ENCODE measurements at regions not wholly inside any gene's neighbourhood (a gene's known extent, or its start where the extent isn't known, plus 50 kb on each side); places are given as distances from the start of the nearest gene placed in this dataset.

DNA sequence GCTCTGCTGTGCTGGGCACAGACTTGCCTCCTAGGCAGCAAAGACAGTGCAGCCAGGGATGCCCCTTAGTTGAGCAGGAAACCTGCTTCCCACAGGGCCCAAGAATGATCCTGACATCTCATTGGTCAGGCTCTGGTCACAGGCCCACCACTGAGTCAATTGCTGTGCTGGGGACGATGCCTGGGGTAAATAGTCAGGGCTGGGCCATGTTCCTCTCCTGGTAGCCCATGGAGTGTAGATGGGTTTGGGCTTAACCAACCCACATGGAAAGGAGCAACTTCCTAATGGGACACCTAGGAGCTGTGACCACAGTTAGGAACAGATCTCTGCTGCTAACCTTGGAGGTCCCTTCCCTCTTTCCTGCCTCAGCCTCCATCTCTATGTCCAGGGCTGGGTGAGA, 212.5 kb upstream of the ZNF536 start:
- Histone ChIP-seq H3K4me1 (no peaks in the 10 kb centered on the region), H3K27me3 (no peaks in the 10 kb centered on the region), H3K4me3 (replicated peaks in 1 of 3) (no peak overlapping the region), H3K27ac (no peak overlapping the region), H3K36me3 (no peaks in the 10 kb centered on the region), H3K9me3 (no peaks in the 10 kb centered on the region)
- no CpG with 5 or more reads among the region's 1 CpG for WGBS, 2 donors
- intact Hi-C loops (cut with DNase I) = no loop called here
- TF ChIP-seq, protein P1, sequence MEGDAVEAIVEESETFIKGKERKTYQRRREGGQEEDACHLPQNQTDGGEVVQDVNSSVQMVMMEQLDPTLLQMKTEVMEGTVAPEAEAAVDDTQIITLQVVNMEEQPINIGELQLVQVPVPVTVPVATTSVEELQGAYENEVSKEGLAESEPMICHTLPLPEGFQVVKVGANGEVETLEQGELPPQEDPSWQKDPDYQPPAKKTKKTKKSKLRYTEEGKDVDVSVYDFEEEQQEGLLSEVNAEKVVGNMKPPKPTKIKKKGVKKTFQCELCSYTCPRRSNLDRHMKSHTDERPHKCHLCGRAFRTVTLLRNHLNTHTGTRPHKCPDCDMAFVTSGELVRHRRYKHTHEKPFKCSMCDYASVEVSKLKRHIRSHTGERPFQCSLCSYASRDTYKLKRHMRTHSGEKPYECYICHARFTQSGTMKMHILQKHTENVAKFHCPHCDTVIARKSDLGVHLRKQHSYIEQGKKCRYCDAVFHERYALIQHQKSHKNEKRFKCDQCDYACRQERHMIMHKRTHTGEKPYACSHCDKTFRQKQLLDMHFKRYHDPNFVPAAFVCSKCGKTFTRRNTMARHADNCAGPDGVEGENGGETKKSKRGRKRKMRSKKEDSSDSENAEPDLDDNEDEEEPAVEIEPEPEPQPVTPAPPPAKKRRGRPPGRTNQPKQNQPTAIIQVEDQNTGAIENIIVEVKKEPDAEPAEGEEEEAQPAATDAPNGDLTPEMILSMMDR (IDR thresholded peaks at IDR 0.05) = no peak
- no peak for TF ChIP-seq POLR2A (IDR thresholded peaks at IDR 0.05)
- no peak for DNase-seq

DNA sequence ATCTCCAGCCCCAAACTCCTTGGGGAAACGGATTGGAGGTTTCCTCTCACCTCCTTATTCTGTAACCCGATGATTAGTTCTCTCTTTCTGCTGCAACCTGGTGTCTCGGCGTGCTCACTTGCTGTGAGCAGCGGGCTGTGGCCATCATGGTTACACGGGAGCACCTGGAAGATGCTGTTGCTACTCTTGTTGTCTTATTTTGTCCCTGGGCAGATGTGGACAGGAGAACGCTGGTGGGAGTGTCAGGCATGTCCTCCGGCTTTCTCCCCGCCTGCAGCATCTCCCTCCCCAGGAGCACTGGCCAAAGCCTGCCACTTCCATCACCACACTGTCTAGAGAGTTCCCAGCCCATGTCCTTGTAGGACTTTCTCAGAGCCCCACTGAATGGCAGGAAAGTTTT, 211.8 kb upstream of the ZNF536 start:
- Histone ChIP-seq H3K27ac (no peak overlapping the region), H3K27me3 (no peaks in the 10 kb centered on the region), H3K36me3 (no peaks in the 10 kb centered on the region), H3K4me3 (replicated peaks in 1 of 3) (no peak overlapping the region), H3K9me3 (no peaks in the 10 kb centered on the region), H3K4me1 (no peaks in the 10 kb centered on the region)
- no peak for TF ChIP-seq POLR2A (IDR thresholded peaks at IDR 0.05)
- TF ChIP-seq, protein P1 (IDR thresholded peaks at IDR 0.05) = no peak
- intact Hi-C loops (cut with DNase I) = no loop called here
- DNase-seq = no peak
- 69 to 73% methylated on average over 9 of the region's 9 CpGs for WGBS, 2 donors

DNA sequence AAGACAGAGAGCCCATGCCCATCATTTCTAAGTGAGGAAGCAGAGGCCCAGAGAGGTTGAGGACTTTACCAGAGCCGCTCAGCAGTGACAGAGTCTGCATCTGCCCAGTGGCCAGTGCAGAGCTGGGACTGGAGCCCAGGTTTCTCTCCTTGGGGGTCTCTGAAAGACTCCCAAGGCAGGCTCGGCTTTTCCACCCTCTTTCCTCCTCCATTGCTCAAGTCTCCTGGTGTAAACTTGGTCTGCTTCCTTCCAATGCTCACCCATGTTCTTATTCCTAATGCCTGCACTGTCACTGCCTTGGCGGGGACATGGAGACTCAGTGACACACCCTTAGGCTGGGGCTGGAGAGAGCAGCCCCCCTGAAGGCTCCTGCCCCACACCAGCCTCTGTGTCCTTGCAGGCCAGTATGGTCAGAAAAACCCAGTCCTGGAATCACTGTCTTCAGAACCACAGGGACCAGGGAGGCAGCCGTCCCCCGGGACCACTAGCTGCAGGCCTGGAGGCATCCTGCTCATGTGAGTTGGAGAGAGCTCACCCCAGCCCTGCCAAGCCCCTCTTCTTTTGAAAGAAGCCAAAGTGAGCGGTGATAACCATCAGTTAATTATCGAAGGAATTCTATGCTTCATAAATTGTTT, 211.0 kb upstream of the ZNF536 start:
- intact Hi-C loops (cut with DNase I) = no loop called here
- H3K4me3 ChIP-seq (replicated peaks in 1 of 3) = no peak overlapping the region
- no peaks in the 10 kb centered on the region for H3K4me1 ChIP-seq
- H3K9me3 ChIP-seq = no peaks in the 10 kb centered on the region
- H3K27me3 ChIP-seq = no peaks in the 10 kb centered on the region
- no peak overlapping the region for H3K27ac ChIP-seq
- TF ChIP-seq, protein P1 (IDR thresholded peaks at IDR 0.05) = no peak
- no peak for TF ChIP-seq POLR2A (IDR thresholded peaks at IDR 0.05)
- H3K36me3 ChIP-seq = no peaks in the 10 kb centered on the region
- DNase-seq = no peak
- WGBS, 2 donors = 81 to 86% methylated on average over 5 to 6 of the region's 7 CpGs

DNA sequence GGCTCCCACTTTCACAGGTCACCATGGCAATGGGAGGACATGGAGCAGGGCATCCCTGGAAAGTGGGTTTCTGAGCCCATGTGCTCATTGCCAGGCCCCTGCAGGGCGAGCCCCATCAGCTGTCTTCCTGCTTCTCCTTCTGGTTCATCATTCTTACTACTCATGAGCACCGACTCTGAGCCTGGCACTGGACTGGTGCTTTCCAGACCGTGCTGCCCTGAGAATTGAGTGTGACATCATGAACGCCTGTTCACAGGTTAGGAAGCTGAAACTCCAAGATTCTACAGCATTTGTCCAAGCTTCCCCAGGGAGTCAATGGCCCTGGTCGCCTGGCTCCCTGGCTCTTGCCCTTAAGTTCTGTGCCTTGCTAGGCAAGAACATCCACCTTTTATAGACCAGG, 210.4 kb upstream of the ZNF536 start:
- Histone ChIP-seq H3K4me3 (replicated peaks in 1 of 3) (no peak overlapping the region), H3K4me1 (no peaks in the 10 kb centered on the region), H3K36me3 (no peaks in the 10 kb centered on the region), H3K9me3 (no peaks in the 10 kb centered on the region), H3K27ac (no peak overlapping the region), H3K27me3 (no peaks in the 10 kb centered on the region)
- no peak for TF ChIP-seq POLR2A (IDR thresholded peaks at IDR 0.05)
- TF ChIP-seq, protein P1 (IDR thresholded peaks at IDR 0.05) = no peak
- DNase-seq = no peak
- intact Hi-C loops (cut with DNase I) = no loop called here
- 89 to 92% methylated on average over 5 of the region's 5 CpGs for WGBS, 2 donors

- 82 to 85% methylated on average over 5 of the region's 5 CpGs for WGBS, 2 donors
- H3K27me3 ChIP-seq = no peaks in the 10 kb centered on the region
- no peak overlapping the region for H3K4me3 ChIP-seq (replicated peaks in 1 of 3)
- H3K9me3 ChIP-seq = no peaks in the 10 kb centered on the region
- intact Hi-C loops (cut with DNase I) = no loop called here
- no peak for DNase-seq
- TF ChIP-seq, protein P1 (IDR thresholded peaks at IDR 0.05) = no peak
- no peak for TF ChIP-seq POLR2A (IDR thresholded peaks at IDR 0.05)
- no peak overlapping the region for H3K27ac ChIP-seq
- no peaks in the 10 kb centered on the region for H3K36me3 ChIP-seq
- no peaks in the 10 kb centered on the region for H3K4me1 ChIP-seq
Measured at GRCh38 chr19:30162718-30163117, 209.5 kb upstream of the ZNF536 start.

All from thyroid gland (tissue), 4 donors.